ENCODE measurements at regions not wholly inside any gene's neighbourhood (a gene's known extent, or its start where the extent isn't known, plus 50 kb on each side); places are given as distances from the start of the nearest gene placed in this dataset.
A peak's percentile ranks its signal among the peaks of the same experiment; 100 is the strongest.

DNA sequence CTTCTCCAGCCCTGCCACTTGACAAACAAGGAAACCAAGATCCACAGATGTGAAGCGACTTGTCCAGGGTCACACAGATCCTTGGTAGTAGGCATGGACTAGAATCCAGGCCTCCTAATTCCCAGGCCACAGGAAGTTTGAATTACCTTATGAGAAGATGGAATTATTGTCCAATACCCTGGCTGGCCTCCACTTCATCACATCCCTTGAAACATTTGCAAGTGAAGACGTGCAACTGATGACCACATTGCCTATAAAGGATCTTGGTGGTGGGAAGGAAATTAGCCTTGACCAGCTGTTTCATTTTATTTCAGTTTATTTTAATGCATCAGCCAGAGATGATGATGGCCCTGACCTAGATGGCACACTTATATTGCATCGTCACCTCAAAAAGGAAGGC is 165.8 kb upstream of the CAMK1G start:
- DNase-seq (ENCODE audit: low spot score): no peak

DNA sequence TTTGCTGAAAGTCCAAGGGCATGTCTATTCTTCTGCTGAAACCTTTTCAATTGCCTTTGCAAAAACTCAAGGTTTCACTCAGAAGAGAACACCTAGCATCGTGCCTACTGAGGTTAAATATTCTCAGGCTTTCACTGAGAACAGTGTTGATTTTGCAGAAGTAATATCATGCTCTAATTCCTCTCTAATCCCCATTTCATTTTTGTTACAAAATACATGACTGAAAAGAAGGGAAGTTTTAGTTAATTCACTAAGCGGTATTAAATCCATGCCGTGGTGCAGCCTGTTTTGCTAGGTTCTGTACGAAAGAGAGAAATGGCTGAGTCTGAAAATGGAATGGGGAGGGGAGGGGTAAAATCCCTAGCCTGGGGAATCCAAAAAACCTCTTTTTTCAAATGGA is 163.2 kb upstream of the CAMK1G start:
- DNase-seq (ENCODE audit: low spot score): no peak

DNA sequence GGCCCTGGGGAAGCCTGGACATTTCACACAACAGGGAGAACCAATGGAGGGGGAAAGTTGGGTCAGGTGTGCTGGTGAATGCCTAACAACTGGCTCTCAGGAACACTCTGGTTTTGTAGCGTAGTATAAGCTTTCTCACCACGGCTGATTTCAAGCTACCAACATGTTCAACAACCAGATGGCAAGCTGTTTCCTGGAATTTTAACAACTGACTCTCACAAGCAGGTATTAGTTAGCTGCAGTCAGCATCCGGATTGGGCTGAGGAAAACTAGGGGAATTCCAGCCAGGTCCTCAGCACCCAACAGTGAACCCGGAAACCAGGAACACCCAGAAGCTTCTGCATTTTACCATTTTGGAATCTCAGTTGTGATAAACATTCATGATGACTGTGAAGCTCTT is 162.3 kb upstream of the CAMK1G start:
- DNase-seq (ENCODE audit: low spot score): no peak

DNA sequence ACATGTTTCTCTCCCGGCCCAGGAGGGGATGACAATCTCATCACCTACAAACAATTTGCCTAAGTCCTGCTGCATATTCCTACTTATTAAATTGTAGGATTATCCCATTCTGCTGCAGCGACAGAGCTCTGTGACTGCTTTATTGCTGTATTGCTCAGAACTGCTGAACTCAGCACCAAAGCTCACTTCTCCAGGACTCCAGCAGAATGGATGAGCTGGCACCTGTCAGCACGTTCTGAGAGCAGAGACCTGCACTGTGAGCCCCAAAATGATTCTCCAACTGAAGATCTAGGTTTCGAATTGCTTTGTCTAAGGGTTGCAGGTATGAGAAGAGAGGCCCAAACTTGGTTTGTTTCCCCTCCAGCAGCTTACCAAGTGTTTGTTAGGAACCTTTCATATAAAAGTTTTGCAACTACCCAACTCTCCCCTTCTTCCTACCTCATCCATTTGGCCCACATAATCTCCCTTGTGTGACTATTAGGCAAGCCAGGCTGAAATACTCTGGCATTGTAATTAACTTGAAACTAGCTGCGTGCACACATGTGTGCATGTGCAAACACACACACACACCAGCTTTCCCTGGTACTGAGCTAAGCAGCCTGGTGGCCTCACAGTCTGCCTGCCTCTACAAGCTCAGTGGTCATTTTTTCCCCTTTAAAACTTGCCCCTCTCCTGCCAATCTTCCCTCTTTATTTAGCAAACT is 161.4 kb upstream of the CAMK1G start:
- no peak for DNase-seq (ENCODE audit: low spot score)

DNA sequence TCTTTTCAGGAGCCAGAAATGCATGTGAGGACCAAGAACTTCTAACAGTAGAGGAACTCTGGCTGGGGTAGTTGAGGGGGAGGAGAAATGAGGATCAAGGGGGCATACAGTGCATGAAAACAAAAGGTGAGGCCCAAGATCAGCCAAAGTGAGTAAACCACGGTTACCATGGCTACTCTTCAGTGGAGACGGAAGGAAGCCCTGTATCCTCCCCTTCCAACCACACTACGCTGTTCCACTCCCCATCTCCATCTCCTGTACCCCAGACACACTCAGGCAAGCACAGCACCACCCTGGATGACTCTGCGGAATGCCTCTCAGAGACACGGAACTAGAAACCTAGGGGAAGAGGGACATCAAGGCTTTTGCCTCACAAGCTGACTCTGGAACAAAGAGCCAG is 157.6 kb upstream of the CAMK1G start:
- DNase-seq (ENCODE audit: low spot score): no peak

DNA sequence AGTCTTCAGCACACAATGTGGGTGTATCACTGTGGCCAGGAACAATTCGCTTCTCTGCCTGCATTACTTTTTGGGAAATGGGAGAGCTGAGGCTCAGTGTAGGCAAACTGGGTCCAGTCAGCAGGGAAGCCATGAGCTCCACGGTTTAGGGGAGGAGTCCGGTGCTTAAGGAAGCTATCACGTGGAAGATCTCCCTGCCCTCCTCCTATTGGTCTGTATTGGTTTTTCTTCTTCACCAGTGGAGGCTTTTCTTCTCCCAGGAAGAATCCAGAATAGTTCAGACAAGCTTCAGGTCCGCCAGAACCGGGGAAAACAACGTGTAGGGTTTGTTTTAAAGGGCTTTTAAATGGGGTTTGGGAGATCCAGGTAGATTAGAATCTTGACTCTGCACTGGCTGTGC is 156.2 kb upstream of the CAMK1G start:
- DNase-seq (ENCODE audit: low spot score): no peak

DNA sequence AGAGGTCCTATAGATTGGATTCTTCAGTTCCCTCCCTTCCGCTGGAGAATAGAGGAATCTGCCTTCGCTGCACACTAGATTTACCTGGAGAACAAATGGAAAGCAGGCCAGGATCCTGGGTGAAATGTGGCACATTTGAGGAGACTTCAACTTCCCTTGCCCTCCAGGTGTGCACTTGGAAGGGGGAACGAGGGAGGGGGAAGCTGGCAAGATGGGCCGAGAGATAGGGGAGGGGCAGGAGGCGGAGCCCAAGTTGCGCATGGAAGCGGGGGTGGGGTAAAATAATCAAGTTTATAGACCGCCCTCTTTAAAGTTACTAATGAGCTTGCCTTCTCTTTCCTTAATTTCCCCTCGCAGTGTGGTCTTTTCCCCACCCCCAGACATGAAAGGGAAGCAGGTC is 155.7 kb upstream of the CAMK1G start:
- no peak for DNase-seq (ENCODE audit: low spot score)

DNA sequence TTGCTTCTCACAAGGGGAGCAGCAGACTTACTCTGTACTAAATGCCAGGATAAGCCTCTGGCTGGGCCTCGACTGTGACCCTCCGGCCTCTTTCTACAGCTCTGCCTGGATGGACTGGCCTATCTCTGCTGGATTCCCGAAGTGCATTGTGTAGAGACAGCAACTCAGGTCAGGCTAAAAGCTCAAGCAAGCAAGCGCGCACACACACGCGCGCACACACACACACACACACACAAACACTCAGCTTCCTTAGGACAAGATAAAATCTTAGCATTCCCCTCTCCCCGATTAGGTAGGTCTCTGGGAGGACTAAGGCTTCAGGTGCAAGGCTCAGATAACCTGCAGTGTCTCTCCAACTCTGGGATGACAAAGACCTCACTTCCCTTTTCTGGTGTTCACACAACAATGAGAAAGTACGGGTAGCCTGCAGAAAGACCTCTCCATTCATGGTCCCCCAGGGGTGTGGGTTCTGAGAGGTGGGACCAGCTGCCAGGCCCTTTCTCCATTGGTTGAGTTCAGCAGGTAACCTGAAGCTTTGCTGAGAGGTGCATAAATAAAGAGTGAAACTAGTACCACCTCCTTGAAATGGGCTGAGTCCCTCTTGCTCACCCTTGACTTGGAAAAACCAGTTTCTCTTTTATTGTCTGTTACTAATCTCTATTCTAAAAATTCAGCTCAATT is 155.1 kb upstream of the CAMK1G start:
- DNase-seq (ENCODE audit: low spot score): no peak

DNA sequence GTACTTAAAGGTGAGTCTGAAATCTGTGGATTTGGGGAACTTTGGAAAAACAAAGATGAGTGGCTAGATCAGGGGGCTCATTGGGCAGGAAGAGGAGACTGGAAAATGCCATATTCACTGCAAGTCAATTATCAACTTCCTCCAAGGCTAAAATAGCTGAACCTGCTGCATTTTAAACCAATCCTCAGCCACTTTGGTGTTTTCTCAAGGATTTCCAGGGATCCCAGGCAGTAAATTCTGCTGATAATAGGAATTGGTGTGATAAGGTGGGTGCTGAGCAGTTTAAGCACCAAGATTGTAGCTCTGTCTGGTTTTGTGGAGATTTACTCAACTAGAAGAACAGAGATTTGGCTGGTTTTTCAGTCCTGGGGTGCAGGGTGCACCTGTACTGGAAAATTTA is 153.9 kb upstream of the CAMK1G start:
- DNase-seq (ENCODE audit: low spot score): no peak

DNA sequence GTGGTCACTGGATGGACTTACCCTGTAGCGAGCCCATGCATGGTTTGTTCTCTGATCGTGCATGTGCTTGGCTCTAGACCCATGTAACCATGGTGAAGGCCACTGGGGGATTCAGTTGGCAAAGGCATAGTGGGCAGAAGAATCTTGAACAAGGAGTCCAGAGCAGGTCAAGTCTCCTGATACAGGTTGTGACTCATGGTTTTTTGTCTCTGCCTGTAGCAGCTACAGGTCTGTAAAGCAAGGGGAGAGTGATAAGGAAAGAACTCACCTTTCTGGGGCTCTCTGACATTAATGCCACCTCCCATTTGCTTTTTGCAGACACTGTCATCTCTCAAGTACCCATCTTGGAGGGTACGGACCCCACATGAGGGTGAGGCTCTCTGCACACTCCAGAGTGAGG is 153.4 kb upstream of the CAMK1G start:
- DNase-seq (ENCODE audit: low spot score): no peak

DNA sequence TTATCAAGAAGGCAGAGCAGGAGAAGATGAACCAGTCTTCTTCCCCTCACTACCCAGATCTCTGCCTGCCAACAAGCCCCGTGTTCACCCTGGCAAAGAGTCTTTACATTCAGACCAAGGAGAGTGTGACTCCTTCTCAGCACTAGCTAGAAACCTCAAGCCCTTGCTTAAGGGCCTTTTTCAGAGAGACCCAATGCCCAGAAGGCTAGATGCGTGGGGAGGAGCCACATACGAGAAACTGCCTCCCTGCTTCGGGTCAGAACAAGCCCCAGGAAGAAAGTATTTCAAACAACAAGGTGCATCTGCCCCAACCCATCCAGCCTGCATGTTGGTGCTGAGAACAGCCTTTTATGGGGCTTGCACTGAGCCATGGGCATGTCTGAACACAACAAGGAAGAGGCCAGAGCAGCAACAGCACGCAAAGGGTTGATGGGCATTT is 152.7 kb upstream of the CAMK1G start:
- DNase-seq (ENCODE audit: low spot score): no peak

DNA sequence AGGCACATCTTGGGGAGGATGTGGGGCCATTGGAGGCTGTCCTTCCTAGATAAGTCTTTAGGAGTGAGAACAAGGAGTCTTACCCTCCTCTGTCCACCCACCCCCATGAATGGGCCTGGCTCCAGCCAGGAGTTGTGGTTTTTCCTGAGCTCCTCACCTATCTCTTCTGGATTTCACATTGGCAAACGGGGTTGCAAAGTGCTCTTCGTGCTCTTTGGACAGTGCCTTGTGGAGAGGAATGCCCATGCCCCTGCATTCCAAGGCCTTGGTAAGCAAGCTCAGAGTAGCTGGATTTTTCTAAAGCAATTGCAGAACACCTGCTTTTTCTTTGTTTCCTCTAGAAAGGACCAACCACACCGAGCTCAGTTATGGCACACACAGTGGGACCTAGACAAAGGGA is 152.1 kb upstream of the CAMK1G start:
- DNase-seq (ENCODE audit: low spot score): no peak

DNA sequence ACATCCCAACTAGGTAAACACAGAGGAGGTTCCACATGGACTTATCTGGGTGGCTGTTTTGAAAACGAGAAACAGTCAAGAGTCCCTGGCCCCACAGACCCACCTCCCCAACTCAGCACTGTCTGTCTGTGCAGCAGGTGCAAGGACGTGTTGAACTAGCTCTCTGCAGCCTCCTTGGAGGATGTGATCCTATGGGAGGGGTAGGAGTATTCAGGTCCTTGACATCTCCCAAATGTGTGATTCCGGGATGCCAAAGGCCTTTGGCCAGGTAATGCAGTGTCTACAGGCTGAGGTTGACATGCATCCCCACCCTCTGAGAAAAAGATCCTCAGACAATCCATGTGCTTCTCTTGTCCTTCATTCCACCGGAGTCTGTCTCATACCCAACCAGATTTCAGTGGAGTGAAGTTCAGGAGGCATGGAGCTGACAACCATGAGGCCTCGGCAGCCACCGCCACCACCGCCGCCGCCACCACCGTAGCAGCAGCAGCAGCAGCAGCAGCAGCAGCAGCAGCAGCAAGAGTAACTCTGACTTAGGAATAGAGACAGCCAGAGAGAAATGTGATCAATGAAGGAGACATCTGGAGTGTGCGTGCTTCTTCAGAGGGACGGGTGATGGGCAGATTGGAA is 151.6 kb upstream of the CAMK1G start:
- DNase-seq (ENCODE audit: low spot score): no peak

DNA sequence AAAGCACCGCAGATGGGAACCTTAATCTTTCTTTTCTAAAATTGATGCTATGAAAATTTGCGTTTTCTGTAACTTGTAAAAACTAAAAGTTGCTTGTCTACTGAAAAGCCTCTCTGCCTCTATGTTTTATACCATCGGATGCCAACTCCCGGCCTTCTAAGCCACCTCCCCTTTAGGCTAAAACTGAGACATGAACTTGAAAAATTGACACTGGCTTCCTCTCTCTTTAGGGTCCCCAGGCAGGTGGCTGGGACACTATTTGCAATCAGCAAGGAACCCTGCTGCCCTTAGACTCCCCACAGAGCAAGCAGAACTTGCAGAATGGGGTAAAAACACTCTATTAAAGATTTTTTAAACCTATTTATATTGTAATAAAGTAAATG is 151.1 kb upstream of the CAMK1G start:
- DNase-seq (ENCODE audit: low spot score): no peak

DNA sequence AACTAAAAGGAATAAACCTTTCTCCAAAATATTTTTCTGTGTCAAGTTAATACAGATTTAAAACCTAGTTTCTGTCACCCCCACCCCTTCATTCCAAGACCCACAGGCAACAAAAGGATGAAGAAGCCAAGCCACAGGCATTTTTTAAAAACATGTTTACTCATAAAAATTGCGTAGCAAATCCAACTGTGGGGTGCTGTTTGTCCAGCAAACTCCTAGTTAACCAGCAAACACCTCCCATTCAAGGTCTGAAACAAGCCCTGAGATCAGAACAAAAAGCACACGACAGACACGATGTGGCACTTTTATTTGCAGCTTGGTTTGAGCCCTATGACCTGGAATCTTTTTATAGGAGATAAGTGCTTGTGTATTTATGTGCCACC is 149.9 kb upstream of the CAMK1G start:
- DNase-seq (ENCODE audit: low spot score): no peak

DNA sequence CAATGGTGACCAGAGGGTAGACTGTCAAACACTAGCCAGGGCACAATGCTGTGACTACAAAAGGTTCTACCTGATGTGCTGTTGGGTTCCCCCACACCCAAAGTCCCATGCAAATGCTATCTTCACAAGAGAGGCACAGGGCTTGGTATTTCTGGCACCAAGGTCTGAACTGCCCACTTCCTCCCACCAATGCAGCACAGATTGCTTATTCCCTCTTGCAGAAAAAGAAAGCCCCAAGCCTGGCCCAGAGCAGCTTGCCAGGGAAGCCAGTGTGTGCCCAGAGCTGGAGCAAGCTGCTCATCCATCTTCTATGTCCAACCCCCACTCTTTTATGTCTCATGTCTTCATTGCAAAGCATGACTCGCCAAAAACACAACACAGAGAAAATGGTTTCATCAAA is 149.4 kb upstream of the CAMK1G start:
- no peak for DNase-seq (ENCODE audit: low spot score)

DNA sequence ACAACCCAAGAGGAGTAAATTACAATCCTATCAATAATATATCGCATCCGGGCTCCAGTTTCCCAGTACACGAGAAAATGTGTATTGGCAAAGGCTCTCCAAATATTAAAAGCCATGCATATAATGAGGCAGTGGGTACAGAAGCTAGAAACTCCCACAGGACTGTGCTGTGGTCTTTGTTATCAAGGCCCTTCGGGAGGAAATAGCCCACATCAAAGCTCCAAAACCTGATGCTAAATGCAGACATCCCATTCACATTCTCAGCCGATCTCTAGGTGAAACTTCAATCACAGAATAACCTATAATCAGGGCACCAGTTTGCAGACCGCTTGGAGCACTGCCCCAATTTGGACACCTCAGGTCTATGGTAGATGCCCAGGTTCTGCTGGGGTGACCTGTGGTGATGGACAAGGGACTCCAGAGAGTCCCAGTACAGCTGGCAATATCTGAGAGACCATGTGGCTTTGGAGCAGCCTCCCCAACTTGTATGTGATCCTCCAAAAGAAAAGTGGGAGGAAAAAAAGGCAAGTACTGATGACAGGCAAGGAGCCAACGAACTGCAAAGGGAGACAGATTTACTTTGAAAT is 148.8 kb upstream of the CAMK1G start:
- no peak for DNase-seq (ENCODE audit: low spot score)

DNA sequence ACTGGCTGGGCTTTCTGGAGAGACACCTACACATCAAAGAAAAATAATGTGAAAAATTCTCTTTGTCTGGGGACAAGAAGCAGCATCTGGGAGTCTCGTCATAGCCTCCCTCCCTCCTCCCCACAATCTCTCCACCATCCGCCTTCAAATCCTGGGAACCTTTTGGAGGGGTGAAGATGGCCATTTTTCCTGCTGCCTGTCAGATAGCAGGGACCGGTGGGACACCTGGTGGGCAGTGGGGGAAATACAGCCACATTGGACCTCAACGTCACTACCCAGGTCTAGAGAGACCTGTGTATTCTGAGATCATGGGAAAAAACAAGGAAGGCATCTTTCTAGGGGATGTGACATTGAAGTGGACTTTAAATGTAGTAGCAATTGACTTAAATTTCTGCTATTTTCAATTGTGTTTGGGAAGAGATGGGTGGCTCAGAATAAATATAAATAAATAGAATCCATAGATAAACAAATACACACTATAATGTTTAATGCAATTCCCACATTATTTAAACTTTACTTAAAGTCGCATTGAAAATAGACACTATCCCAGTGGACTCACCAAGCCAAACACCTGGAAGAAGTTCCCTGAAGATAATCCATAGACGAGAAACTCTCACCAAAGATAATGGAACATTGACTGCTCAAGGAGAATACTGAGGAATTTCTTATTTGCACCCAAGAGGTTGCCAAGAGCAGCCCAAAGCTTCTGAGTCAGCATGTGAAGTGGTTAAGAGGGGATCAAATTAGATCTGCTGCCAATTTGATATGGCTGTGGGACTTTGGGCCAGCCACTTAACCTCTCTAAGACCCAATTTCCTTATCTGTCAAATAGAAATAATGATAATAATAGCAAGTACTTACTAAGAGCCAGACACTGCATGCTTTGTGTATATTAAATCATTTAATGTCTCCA is 147.6 kb upstream of the CAMK1G start:
- peak; percentile 76 for DNase-seq (ENCODE audit: low spot score)

DNA sequence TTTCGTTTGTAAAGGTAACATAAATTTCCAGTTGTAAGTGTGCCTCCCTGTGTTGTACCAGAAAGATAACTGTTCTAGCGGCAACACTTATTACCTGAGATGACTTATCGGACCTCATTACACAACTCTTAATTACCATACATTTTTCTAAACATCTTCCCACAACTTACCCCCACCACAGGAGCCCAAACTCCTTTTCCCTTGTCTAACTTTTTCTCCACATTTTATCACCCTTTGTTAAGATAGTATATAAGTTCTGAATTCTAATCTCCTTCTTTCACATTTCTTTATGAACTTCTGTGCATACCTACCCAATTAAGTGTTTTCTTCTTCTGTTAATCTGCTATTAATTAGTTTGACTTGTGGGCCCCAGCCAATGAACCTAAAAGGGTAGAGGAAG is 143.7 kb upstream of the CAMK1G start:
- DNase-seq (ENCODE audit: low spot score): no peak

DNA sequence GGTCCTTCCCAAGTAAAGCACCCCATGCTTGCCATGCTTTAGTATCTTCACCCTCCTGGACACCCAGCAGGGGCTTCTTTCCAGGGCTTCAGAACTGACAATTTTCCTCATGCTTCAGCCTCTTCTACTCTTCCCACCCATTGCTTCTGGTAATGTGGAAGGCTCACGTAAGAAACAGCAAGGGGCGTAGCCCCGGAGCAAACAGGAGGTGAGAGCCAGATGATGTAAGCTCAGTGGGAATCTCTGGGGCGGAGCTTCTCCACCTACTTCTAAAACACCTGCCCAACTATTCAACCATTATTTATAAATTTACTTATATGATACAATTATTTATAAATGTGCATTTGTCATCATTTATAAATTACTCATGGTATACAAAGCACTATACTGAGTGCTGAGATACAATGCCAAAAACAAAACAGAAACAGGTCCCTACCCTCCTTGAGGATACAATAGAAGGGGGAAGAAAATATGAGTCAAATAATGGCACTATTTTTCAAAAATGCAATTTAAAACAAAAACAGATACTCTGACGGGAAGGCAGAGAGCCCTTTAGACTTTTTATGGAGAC is 140.1 kb upstream of the CAMK1G start:
- DNase-seq (ENCODE audit: low spot score): no peak

DNA sequence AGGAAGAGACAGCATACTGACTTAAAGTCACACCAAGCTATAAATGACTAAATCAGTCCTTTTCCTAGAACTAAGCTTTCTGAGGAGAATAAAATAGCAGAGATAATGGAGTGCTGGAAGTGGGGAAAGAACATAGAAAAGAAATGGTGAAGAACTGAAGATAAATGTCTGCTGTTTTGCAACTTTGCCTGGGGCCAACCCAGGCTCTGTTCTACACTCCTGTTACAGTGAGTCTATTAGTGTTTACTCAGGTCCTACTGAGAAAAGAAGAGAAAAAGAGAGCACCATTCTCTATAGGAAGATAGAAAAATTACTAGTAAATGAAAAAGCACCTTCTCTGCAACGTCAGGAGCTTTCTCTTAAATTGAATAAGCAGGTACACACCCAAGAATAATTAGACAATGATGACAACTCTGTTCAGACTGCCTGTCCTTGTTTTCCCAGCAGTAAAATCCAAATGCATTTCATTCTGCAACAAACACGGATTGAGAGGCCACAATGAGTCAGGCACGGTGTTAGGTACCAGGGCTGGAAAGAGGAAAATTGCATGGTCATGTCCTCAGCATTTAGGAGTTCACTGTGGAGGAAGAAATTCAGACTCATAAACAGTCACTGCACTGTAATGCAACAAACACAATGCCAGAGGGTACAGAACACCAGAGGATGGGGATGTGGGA is 139.4 kb upstream of the CAMK1G start:
- no peak for DNase-seq (ENCODE audit: low spot score)

Measured in SK-N-DZ (cell line).